HG02623 (cell line): ENCODE measurements at regions not wholly inside any gene's neighbourhood (a gene's known extent, or its start where the extent isn't known, plus 50 kb on each side); places are given as distances from the start of the nearest gene placed in this dataset.

Experiments
- ATAC-seq: cut with Tn5 transposase; IDR thresholded peaks from one replicate; pipeline ENCODE4 v1.9.1; 2021; ENCODE audit warnings: moderate library complexity; ENCODE audit not compliant: unreplicated experiment

DNA sequence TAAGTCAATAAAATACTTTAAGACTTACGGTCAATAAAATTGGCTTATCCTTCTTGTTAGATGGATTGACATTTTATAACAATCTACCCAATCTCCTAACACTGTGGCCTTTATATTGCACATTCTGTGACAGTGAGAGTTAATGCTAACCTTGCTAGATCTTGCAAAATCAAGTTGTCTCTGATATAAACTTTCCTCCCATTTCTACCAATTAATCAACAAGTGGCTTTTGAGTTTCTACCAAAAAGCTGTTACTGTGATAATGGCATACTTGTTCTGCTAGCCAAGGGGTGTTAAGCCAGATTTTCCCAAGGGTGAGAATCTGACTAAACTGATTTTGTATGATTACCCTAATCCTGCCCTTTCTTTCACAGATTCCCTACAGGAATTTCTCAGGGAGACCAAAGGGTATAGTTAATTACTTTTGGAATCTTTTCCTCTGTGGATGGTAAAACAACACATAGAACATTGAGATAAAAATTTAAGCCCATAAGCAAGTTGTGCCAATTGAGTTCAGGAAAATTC, 174.1 kb upstream of the SUCLG2 start:
- no peak for ATAC-seq

DNA sequence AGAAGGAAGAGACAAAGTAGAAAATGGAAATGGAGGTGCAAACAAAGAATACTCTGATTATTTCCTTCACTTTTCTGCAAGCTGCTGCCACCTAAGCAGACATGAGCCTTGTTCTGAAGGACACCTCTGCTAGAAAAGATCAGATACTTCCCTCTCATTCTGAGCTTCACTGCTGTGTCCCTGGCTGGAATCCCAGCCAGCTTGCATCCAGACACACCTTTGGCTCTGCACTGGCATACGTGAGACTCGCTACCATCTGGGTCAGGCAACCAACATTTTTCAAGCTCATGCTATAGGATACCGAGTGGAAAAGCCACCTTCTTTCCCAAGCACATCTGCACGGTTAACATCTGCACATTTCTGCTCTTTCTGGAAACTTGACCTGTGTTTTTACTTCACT, 166.7 kb upstream of the SUCLG2 start:
- no peak for ATAC-seq

DNA sequence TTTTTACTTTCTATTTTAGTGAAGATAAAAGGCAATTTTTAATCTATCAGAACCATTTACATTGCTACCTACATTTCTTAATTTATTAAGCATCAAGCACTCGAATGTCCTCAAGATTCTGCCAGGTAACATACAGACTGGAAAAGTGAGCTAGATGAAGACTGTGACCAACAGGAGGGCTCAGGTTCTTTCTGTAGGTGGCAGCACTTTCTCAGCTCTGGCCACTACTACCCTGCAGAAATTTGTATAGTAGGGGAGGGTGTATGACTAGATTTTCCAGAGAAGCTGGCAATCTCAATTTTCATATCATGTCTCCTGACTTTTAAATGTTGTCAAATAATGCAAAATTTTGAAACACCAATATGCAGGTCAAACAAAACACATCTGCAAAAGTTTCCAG, 165.0 kb upstream of the SUCLG2 start:
- ATAC-seq, result no peak

DNA sequence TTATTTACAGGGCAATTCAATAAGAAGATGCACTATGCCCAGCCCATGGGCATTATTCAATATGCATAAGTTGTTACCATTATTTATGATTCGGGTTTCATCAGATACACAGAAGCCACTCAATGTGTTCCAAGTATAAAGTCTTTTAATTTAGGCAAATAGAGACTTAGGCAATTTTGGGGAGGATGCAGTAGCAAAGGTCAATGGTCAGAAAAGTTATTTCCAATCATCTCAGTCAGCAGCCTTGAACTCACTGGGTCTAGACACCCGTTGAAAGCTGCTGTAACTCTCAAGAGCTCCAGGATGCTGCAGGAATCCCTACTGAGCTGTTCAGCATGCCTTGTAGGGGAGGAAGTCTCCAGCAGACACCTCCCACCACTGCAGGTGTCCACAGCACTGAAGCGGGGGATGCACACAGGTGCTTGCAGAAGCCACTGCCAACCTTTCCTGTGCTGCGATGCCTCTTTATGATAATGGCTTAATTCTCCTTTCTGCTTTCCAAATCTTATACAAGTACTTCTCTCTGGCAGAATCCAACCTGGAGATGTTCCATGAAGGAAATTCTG, 155.0 kb upstream of the SUCLG2 start:
- ATAC-seq, result no peak

- ATAC-seq, result no peak
Measured at GRCh38 chr3:67808906-67809305, 154.5 kb upstream of the SUCLG2 start.

GRCh38 chr3:67804578-67804977, 150.2 kb upstream of the SUCLG2 start:
- ATAC-seq, result no peak

DNA sequence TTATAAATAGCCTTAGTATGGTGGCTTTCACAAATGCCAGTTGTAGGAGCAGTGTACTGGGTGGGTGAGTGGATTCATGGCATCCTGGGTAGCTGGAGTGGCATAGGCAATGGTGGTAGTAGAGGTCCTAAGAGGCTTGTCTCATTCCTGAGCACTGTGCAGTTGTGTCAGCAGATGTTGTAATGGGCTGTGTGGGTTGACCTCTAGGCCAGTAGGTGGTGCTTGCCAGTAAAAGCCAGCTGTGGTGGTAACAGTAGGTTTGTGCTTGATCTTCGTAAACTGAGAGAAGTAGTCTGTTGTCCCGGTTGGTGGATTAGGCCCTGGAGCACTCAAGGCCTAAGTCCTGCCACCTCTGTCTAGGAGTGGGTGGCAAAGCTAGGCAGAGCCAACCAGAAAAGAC, 149.7 kb upstream of the SUCLG2 start:
- ATAC-seq, result no peak

- no peak for ATAC-seq
Measured at GRCh38 chr3:67798412-67798811, 144.0 kb upstream of the SUCLG2 start.

GRCh38 chr3:67791620-67792019, 137.2 kb upstream of the SUCLG2 start:
- ATAC-seq, result no peak

- ATAC-seq, result peak; percentile 86
Measured at GRCh38 chr3:67790043-67790442, 135.6 kb upstream of the SUCLG2 start.

DNA sequence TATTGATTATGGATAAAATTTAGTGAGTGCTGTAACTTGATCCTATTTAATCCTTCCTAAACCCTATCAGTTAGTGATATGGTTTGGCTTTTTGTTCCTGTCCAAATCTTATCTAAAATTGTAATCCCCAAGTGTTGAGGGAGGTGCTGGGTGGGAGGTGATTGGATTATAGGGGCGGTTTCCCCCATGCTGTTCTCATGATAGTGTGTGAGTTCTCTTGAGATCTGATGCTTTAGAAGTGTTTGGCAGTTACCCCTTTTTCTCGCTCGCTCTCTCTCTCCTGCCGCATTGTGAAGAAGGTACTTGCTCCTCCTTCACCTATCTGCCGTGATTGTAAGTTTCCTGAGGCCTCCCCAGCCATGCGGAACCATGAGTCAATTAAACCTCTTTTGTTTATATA, 134.0 kb upstream of the SUCLG2 start:
- ATAC-seq, result no peak

- ATAC-seq, result no peak
Measured at GRCh38 chr3:67783281-67784250, 129.2 kb upstream of the SUCLG2 start.

DNA sequence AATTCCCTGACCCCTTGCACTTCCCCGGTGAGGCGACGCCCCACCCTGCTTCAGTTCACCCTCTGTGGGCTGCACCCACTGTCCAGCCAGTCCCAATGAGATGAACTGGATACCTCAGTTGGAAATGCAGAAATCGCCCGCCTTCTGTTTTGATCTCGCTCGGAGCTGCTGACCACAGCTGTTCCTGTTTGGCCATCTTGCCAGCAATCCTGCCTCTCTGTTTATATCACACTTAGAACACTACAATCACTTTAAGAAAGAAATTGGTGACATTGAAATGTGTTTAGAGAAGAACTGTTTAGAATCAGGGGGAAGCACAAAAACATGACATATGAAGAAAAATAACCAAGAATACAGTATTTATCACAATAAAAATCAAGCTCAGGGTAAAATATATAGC, 127.5 kb upstream of the SUCLG2 start:
- ATAC-seq, result no peak

DNA sequence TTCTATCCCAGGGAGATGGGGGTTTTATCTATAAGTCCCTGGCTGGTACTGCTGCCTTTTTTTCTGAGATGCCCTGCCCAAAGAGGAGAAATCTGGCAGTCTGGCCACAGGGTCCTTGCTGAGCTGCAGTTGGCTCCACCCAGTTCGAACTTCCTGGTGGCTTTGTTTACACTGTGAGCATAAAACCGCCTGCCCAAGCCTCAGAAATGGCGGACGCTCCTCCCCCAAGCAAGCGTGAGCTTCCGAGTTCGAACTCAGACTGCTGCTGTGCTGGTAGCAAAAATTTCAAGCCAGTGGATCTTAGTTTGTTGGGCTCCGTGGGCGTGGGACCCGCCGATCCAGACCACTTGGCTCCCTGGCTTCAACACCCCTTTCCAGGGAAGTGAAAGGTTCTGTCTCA, 126.8 kb upstream of the SUCLG2 start:
- no peak for ATAC-seq

DNA sequence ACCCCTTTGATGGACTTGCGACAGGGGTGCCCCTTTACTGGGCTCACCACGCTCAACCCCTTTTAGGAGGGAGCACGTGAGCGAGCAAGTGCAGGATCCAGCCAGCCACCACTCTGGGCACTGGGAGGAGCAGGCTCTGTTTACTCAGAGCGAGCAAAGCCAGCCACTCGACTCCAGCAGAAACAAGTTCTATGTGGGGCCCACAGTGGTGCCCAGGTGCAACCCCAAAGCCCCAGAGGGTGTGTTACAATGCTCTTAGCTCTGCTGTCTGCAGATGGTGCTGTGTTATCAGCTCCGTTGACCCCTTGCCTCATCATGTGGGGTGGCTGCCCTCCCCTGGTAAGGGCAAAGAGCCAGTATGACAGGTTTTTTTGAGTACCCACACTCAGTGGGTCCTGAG, 120.3 kb upstream of the SUCLG2 start:
- ATAC-seq, result no peak

DNA sequence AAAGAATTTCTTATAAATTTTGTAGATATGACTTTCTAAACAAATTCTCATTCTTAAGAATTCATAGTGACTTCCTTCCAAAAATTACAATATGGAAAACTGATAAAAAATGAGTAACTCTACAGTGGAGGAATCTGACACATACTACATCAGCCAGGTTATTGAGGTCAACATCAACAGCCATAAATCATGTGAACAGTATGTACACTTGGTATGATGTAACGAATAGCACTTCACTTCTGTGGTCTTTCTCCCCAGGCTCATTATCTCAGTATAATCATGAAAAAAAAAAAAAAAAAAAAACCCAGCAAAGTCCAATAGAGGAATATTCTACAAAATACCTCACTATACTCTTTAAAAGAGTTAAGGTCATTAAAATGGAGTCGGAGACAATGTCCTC, 111.2 kb upstream of the SUCLG2 start:
- no peak for ATAC-seq

- ATAC-seq, result no peak
Measured at GRCh38 chr3:67745296-67745695, 90.9 kb upstream of the SUCLG2 start.

GRCh38 chr3:67744699-67745098, 90.3 kb upstream of the SUCLG2 start:
- no peak for ATAC-seq

DNA sequence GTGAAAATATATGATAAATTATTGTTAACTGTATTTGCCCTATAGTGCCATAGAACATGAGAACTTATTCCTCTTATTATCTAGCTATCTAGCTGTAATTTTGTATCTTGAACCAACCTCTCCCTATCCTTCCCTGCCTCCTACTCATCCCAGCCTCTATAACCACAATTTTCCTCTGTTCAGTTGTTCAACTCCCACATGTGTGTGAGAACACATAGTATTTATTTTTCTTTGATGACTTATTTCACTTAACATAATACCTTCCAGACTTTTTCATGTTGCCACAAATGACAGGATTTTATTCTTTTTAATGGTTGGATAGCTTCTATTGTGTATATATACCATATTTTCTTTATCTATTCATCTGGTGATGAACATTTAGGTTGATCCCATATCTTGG, 85.4 kb upstream of the SUCLG2 start:
- no peak for ATAC-seq

DNA sequence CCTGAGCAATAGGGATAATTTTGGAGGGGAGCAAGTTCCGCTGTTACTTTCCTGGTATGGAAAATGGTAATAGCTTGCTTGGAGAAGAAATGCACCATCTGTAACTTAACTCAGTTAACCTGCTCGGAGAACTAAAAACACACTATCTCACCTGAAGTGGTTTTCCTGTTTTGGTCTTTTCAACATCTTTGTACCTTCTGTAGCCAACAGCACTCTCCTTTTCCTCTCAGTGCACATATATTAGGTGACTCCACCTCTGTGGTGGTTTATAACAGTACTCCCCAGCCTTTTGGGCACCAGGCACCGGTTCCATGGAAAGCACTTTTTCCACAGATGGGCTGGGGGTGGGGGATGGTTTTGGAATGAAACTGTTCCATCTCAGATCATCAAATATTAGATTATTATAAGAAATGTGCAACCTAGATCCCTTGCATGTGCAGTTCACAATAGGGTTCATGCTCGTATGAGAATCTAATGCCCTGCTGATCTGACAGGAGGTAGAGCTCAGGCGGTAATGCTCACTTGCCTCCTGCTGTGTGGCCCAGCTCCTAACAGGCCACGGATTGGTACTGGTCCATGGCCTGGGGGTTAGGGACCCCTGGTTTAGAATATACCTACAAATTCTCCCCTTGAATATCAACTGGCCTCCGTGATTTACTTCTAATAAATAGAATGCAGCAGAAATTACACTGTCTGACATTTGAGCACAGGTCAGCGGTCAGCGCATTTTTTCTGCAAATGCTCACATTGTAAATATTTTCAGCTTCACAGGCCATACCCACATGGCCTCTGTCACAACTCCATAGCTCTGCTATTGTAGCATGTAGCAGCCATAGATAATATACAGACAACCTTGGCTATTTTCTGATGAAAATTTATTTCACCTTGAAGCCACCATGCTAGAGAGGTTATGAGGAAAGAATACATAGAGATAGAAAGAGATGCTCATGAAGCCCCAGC, 83.8 kb upstream of the SUCLG2 start:
- no peak for ATAC-seq

- ATAC-seq, result no peak
Measured at GRCh38 chr3:67737140-67737539, 82.7 kb upstream of the SUCLG2 start.
